DLD1 (cell line): ENCODE measurements at regions not wholly inside any gene's neighbourhood (a gene's known extent, or its start where the extent isn't known, plus 50 kb on each side); places are given as distances from the start of the nearest gene placed in this dataset.
"Not testable (repeated sequence)": the region's sequence is repeated elsewhere in the genome, so short reads cannot be mapped to it uniquely, and the experiment has no call there.

Experiments used
- in situ Hi-C: cut with HindIII; loops from 2 replicates; pipeline ENCODE4 v1.10.0; 2017; ENCODE audit warnings: low sequenced_read_pairs

GRCh38 chr14:51443195-51444018 is 203.4 kb downstream of the TMX1 start:
- in situ Hi-C loops: no loop called here

GRCh38 chr14:51444353-51445000 is 204.4 kb downstream of the TMX1 start:
- in situ Hi-C loops: no loop called here

- in situ Hi-C loops: no loop called here
Measured at GRCh38 chr14:51445001-51445390, 204.9 kb downstream of the TMX1 start.

- in situ Hi-C loops: no loop called here
Measured at GRCh38 chr14:51446771-51447170, 204.9 kb upstream of the FRMD6 start.

- in situ Hi-C loops: no loop called here
Measured at GRCh38 chr14:51447411-51447810, 204.3 kb upstream of the FRMD6 start.

GRCh38 chr14:51448831-51449670 is 202.7 kb upstream of the FRMD6 start:
- in situ Hi-C loops: no loop called here

- in situ Hi-C loops: no loop called here
Measured at GRCh38 chr14:51449681-51450080, 202.0 kb upstream of the FRMD6 start.

GRCh38 chr14:51451561-51451960 is 200.1 kb upstream of the FRMD6 start:
- in situ Hi-C loops: no loop called here

- in situ Hi-C loops: no loop called here
Measured at GRCh38 chr14:51453869-51454268, 197.8 kb upstream of the FRMD6 start.

GRCh38 chr14:51454351-51454750 is 197.4 kb upstream of the FRMD6 start:
- in situ Hi-C loops: no loop called here

GRCh38 chr14:51455041-51455835 is 196.5 kb upstream of the FRMD6 start:
- in situ Hi-C loops: no loop called here

GRCh38 chr14:51457843-51458562 is 193.7 kb upstream of the FRMD6 start:
- in situ Hi-C loops: no loop called here

- in situ Hi-C loops: no loop called here
Measured at GRCh38 chr14:51458563-51458955, 193.2 kb upstream of the FRMD6 start.

- in situ Hi-C loops: no loop called here
Measured at GRCh38 chr14:51460011-51460410, 191.7 kb upstream of the FRMD6 start.

GRCh38 chr14:51462182-51462581 is 189.5 kb upstream of the FRMD6 start:
- in situ Hi-C loops: no loop called here

- in situ Hi-C loops: no loop called here
Measured at GRCh38 chr14:51462706-51463105, 189.0 kb upstream of the FRMD6 start.

- in situ Hi-C loops: no loop called here
Measured at GRCh38 chr14:51463461-51463860, 188.2 kb upstream of the FRMD6 start.

GRCh38 chr14:51464411-51464810 is 187.3 kb upstream of the FRMD6 start:
- in situ Hi-C loops: no loop called here

- in situ Hi-C loops: no loop called here
Measured at GRCh38 chr14:51465486-51465885, 186.2 kb upstream of the FRMD6 start.

GRCh38 chr14:51467392-51467791 is 184.3 kb upstream of the FRMD6 start:
- in situ Hi-C loops: not testable (repeated sequence)
